ENCODE measurements at regions not wholly inside any gene's neighbourhood (a gene's known extent, or its start where the extent isn't known, plus 50 kb on each side); places are given as distances from the start of the nearest gene placed in this dataset.

GRCh38 chr5:107310181-107310580 lies 360.6 kb downstream of the EFNA5 start:
- Histone ChIP-seq H3K27me3 (ENCODE audit: control insufficient read depth, insufficient read depth, low read length) (no peaks in the 10 kb centered on the region), H3K36me3 (ENCODE audit: control insufficient read depth, insufficient read depth, low read length) (no peaks in the 10 kb centered on the region), H3K4me3 (ENCODE audit: low read depth, low read length) (no peak overlapping the region)
- no peak for DNase-seq (ENCODE audit: low read depth)
- no peak for TF ChIP-seq CTCF (IDR thresholded peaks at IDR 0.05; ENCODE audit: insufficient read depth, low read length, poor library complexity, severe bottlenecking)

GRCh38 chr5:107306594-107306993 lies 364.1 kb downstream of the EFNA5 start:
- DNase-seq (ENCODE audit: low read depth): no peak
- Histone ChIP-seq H3K36me3 (ENCODE audit: control insufficient read depth, insufficient read depth, low read length) (no peaks in the 10 kb centered on the region), H3K27me3 (ENCODE audit: control insufficient read depth, insufficient read depth, low read length) (no peaks in the 10 kb centered on the region), H3K4me3 (ENCODE audit: low read depth, low read length) (no peak overlapping the region)
- no peak for TF ChIP-seq CTCF (IDR thresholded peaks at IDR 0.05; ENCODE audit: insufficient read depth, low read length, poor library complexity, severe bottlenecking)

- DNase-seq (ENCODE audit: low read depth): no peak
- no peaks in the 10 kb centered on the region for H3K36me3 ChIP-seq (ENCODE audit: control insufficient read depth, insufficient read depth, low read length)
- TF ChIP-seq CTCF (IDR thresholded peaks at IDR 0.05; ENCODE audit: insufficient read depth, low read length, poor library complexity, severe bottlenecking): no peak
- H3K27me3 ChIP-seq (ENCODE audit: control insufficient read depth, insufficient read depth, low read length): no peaks in the 10 kb centered on the region
- no peak overlapping the region for H3K4me3 ChIP-seq (ENCODE audit: low read depth, low read length)
These were observed 364.7 kb downstream of the EFNA5 start for GRCh38 chr5:107306002-107306401.

GRCh38 chr5:107304684-107305083 lies 366.1 kb downstream of the EFNA5 start:
- no peaks in the 10 kb centered on the region for H3K36me3 ChIP-seq (ENCODE audit: control insufficient read depth, insufficient read depth, low read length)
- no peak for TF ChIP-seq CTCF (IDR thresholded peaks at IDR 0.05; ENCODE audit: insufficient read depth, low read length, poor library complexity, severe bottlenecking)
- no peak overlapping the region for H3K4me3 ChIP-seq (ENCODE audit: low read depth, low read length)
- no peak for DNase-seq (ENCODE audit: low read depth)
- H3K27me3 ChIP-seq (ENCODE audit: control insufficient read depth, insufficient read depth, low read length): no peaks in the 10 kb centered on the region

GRCh38 chr5:107303171-107303968 lies 367.4 kb downstream of the EFNA5 start:
- H3K36me3 ChIP-seq (ENCODE audit: control insufficient read depth, insufficient read depth, low read length): no peaks in the 10 kb centered on the region
- DNase-seq (ENCODE audit: low read depth): no peak
- TF ChIP-seq CTCF (IDR thresholded peaks at IDR 0.05; ENCODE audit: insufficient read depth, low read length, poor library complexity, severe bottlenecking): no peak
- H3K4me3 ChIP-seq (ENCODE audit: low read depth, low read length): no peak overlapping the region
- no peaks in the 10 kb centered on the region for H3K27me3 ChIP-seq (ENCODE audit: control insufficient read depth, insufficient read depth, low read length)

GRCh38 chr5:107302441-107302840 lies 368.3 kb downstream of the EFNA5 start:
- DNase-seq (ENCODE audit: low read depth): no peak
- no peak overlapping the region for H3K4me3 ChIP-seq (ENCODE audit: low read depth, low read length)
- no peaks in the 10 kb centered on the region for H3K27me3 ChIP-seq (ENCODE audit: control insufficient read depth, insufficient read depth, low read length)

More at GRCh38 chr5:107302441-107302840, 368.3 kb downstream of the EFNA5 start:
- no peaks in the 10 kb centered on the region for H3K36me3 ChIP-seq (ENCODE audit: control insufficient read depth, insufficient read depth, low read length)
- TF ChIP-seq CTCF (IDR thresholded peaks at IDR 0.05; ENCODE audit: insufficient read depth, low read length, poor library complexity, severe bottlenecking): no peak
